ENCODE measurements at regions not wholly inside any gene's neighbourhood (a gene's known extent, or its start where the extent isn't known, plus 50 kb on each side); places are given as distances from the start of the nearest gene placed in this dataset.

GRCh38 chr1:232484856-232485255, 145.1 kb downstream of the SIPA1L2 start:
- CTCF ChIA-PET: no interaction called here

DNA sequence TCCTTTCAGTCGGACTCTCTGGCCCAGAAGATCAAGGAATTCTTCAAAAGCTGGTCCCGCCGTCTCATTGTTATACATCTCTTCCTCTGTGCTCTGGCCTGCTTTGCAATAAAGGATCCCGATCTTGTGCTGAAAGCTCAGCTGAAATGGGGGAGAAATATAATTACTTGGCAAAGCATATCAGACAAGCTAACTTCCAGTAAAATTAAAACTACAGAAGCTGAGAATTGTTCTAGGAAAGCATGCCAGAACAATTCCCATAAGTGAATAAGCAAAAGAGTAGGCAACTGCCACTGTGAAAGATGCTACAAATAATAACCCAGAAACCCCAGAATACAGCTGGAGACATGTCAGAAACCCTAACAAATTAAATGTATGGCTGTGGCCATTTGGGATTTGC, 146.1 kb downstream of the SIPA1L2 start:
- no peak for DNase-seq (ENCODE audit: extremely low spot score)
- ChIA-PET CTCF (no interaction called here), POLR2A (interaction anchor here (0.6 kb wide), 1 partner anchor 13 kb away, joined by 3 read pairs; no protein-coding TSS in a partner anchor)
- no peak for TF ChIP-seq ARNT (IDR thresholded peaks at IDR 0.05)
- TF ChIP-seq SP1 (IDR thresholded peaks at IDR 0.05): no peak
- no peak for TF ChIP-seq ELF4 (IDR thresholded peaks at IDR 0.05)
- no peak for TF ChIP-seq FOXA1 (IDR thresholded peaks at IDR 0.05)
- no peak for TF ChIP-seq L3MBTL2 (conservative IDR thresholded peaks at IDR 0.05)
- no peak for TF ChIP-seq SUZ12 (IDR thresholded peaks at IDR 0.05)
- no peak for TF ChIP-seq NFRKB (IDR thresholded peaks at IDR 0.05)
- TF ChIP-seq FOXK2 (IDR thresholded peaks at IDR 0.05): no peak
- TF ChIP-seq LEF1 (IDR thresholded peaks at IDR 0.05; ENCODE audit: borderline replicate concordance): no peak
- no peak for TF ChIP-seq ZNF384 (IDR thresholded peaks at IDR 0.05)
- TF ChIP-seq FOXM1 (IDR thresholded peaks at IDR 0.05; ENCODE audit: borderline replicate concordance): no peak
- TF ChIP-seq TARDBP (IDR thresholded peaks at IDR 0.05): no peak

More at GRCh38 chr1:232484856-232485255, 145.1 kb downstream of the SIPA1L2 start:
- TF ChIP-seq L3MBTL2 (conservative IDR thresholded peaks at IDR 0.05) (no peak), TARDBP (IDR thresholded peaks at IDR 0.05) (no peak), SUZ12 (IDR thresholded peaks at IDR 0.05) (no peak), FOXM1 (IDR thresholded peaks at IDR 0.05; ENCODE audit: borderline replicate concordance) (no peak), FOXA1 (IDR thresholded peaks at IDR 0.05) (no peak), NFRKB (IDR thresholded peaks at IDR 0.05) (no peak), CTBP1 (IDR thresholded peaks at IDR 0.05; ENCODE audit: borderline replicate concordance) (no peak), BHLHE40 (IDR thresholded peaks at IDR 0.05; ENCODE audit: borderline replicate concordance) (no peak), ZNF384 (IDR thresholded peaks at IDR 0.05) (no peak), HDGF (IDR thresholded peaks at IDR 0.05; ENCODE audit: borderline replicate concordance) (no peak), ARNT (IDR thresholded peaks at IDR 0.05) (no peak), ELF4 (IDR thresholded peaks at IDR 0.05) (no peak), SP1 (IDR thresholded peaks at IDR 0.05) (no peak), LEF1 (IDR thresholded peaks at IDR 0.05; ENCODE audit: borderline replicate concordance) (no peak), FOXK2 (IDR thresholded peaks at IDR 0.05) (no peak)
- TF ChIP-seq, protein P1, sequence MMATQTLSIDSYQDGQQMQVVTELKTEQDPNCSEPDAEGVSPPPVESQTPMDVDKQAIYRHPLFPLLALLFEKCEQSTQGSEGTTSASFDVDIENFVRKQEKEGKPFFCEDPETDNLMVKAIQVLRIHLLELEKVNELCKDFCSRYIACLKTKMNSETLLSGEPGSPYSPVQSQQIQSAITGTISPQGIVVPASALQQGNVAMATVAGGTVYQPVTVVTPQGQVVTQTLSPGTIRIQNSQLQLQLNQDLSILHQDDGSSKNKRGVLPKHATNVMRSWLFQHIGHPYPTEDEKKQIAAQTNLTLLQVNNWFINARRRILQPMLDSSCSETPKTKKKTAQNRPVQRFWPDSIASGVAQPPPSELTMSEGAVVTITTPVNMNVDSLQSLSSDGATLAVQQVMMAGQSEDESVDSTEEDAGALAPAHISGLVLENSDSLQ (IDR thresholded peaks at IDR 0.05): no peak
- POLR2A ChIA-PET: no interaction called here
- DNase-seq (ENCODE audit: extremely low spot score): no peak

GRCh38 chr1:232481091-232481490, 148.8 kb downstream of the SIPA1L2 start:
- CTCF ChIA-PET: no interaction called here
- TF ChIP-seq ZNF384 (IDR thresholded peaks at IDR 0.05) (no peak), ELF4 (IDR thresholded peaks at IDR 0.05) (no peak), BHLHE40 (IDR thresholded peaks at IDR 0.05; ENCODE audit: borderline replicate concordance) (no peak), TARDBP (IDR thresholded peaks at IDR 0.05) (no peak), CTBP1 (IDR thresholded peaks at IDR 0.05; ENCODE audit: borderline replicate concordance) (no peak)
- TF ChIP-seq, protein P1 (IDR thresholded peaks at IDR 0.05): no peak
- no peak for DNase-seq (ENCODE audit: extremely low spot score)
- POLR2A ChIA-PET: no interaction called here

DNA sequence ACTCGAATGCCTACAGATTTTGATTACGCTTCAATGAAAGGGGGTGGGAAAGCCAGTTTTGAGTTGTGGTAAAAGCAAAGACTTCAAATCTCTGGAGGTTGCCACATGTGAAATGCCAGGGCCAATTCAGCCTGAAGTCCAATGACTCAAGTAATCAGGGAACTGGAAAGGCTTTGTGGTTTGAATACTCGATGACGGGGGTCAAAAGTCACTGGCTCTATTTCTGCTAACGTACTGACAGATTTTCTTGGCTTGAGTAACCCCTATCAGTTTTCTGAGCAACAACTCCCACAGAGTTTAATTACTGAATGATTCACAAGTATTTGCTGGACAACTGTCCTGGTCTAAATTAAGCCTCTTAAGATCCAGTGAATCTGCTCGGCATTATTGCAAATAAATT, 152.2 kb downstream of the SIPA1L2 start:
- no peak for DNase-seq (ENCODE audit: extremely low spot score)
- ChIA-PET POLR2A (no interaction called here), CTCF (no interaction called here)
- no peak for TF ChIP-seq LEF1 (IDR thresholded peaks at IDR 0.05; ENCODE audit: borderline replicate concordance)
- TF ChIP-seq ARNT (IDR thresholded peaks at IDR 0.05): no peak
- no peak for TF ChIP-seq SP1 (IDR thresholded peaks at IDR 0.05)

DNA sequence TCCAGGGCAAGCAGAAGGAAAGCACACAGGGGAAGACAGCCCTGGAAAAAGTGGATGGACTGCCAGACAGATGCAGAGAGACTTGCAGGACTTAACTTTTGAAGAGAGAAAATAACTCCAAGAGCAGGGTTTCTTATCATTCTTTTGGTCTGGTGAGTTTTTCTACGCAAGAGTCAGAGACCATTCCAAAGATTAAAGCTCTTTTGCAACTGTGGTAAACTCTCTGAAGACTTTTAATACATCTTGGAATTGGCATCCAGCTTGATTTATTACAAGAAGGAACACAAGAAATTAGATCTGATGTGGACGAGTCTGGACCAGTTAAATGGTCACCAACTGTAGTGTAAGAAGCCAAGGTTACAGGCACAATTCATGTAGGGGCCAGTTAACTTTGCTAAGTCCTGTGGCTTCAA, 153.4 kb downstream of the SIPA1L2 start:
- TF ChIP-seq, protein P1 (IDR thresholded peaks at IDR 0.05): peak; percentile 22; the same call in 1 of the 2 replicates
- no peak for TF ChIP-seq BHLHE40 (IDR thresholded peaks at IDR 0.05; ENCODE audit: borderline replicate concordance)
- ChIA-PET CTCF (interaction anchor here (0.8 kb wide), 1 partner anchor 9 kb away, joined by 3 read pairs; no protein-coding TSS in a partner anchor), POLR2A (no interaction called here)
- no peak for DNase-seq (ENCODE audit: extremely low spot score)

DNA sequence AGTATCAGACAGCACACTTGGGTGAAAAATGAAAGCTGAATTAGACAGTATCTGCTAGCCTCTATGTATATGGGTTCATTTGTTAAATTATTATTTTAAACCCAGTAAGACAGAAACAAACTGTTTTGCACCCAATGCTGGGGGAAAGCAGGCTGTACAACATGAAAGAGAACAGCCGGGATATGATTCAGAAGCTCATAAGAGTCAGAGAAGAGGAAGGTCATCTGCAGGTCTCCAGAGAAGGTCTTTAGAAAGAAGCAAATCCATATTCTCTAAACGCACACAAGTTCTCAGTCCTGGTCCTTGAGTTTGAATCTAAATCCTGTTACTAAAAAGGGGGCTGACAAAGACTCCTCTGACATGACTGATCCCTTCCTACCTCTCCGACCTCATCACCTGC, 155.1 kb downstream of the SIPA1L2 start:
- no peak for TF ChIP-seq NFRKB (IDR thresholded peaks at IDR 0.05)
- DNase-seq (ENCODE audit: extremely low spot score): no peak
- POLR2A ChIA-PET: no interaction called here
- CTCF ChIA-PET: no interaction called here

- DNase-seq (ENCODE audit: extremely low spot score): no peak
- POLR2A ChIA-PET: no interaction called here
- CTCF ChIA-PET: interaction anchor here (0.8 kb wide), 1 partner anchor 553 kb away, joined by 3 read pairs; no protein-coding TSS in a partner anchor
- TF ChIP-seq TARDBP (IDR thresholded peaks at IDR 0.05) (no peak), FOXM1 (IDR thresholded peaks at IDR 0.05; ENCODE audit: borderline replicate concordance) (no peak), CTBP1 (IDR thresholded peaks at IDR 0.05; ENCODE audit: borderline replicate concordance) (no peak), NFRKB (IDR thresholded peaks at IDR 0.05) (no peak), SUZ12 (IDR thresholded peaks at IDR 0.05) (no peak), ZNF384 (IDR thresholded peaks at IDR 0.05) (no peak), FOXA1 (IDR thresholded peaks at IDR 0.05) (no peak), L3MBTL2 (conservative IDR thresholded peaks at IDR 0.05) (no peak), ARNT (IDR thresholded peaks at IDR 0.05) (no peak), FOXK2 (IDR thresholded peaks at IDR 0.05) (no peak), LEF1 (IDR thresholded peaks at IDR 0.05; ENCODE audit: borderline replicate concordance) (no peak), ELF4 (IDR thresholded peaks at IDR 0.05) (no peak), SP1 (IDR thresholded peaks at IDR 0.05) (no peak), BHLHE40 (IDR thresholded peaks at IDR 0.05; ENCODE audit: borderline replicate concordance) (no peak), HDGF (IDR thresholded peaks at IDR 0.05; ENCODE audit: borderline replicate concordance) (no peak)
- TF ChIP-seq, protein P1 (IDR thresholded peaks at IDR 0.05): no peak
Observed at GRCh38 chr1:232473900-232474299, 156.0 kb downstream of the SIPA1L2 start.
